H1 (cell line): ENCODE measurements at regions not wholly inside any gene's neighbourhood (a gene's known extent, or its start where the extent isn't known, plus 50 kb on each side); places are given as distances from the start of the nearest gene placed in this dataset.

Source experiments
- CTCF ChIA-PET: fragments of 300-600 bp; sonication (Branson Sonifier 250); formaldehyde crosslinking; loops from one replicate; lab custom pipeline; 2021; ENCODE audit not compliant: partially characterized antibody; lab: Charles Lee
- POLR2A ChIA-PET: fragments of 300-600 bp; sonication (Branson Sonifier 250); formaldehyde crosslinking; loops from one replicate; lab custom pipeline; 2021; ENCODE audit warnings: inconsistent platforms; ENCODE audit not compliant: partially characterized antibody; lab: Charles Lee
- DNase-seq, 2 experiments: peaks; one replicate each; pipeline versions ENCODE4 v3.0.0 to v3.0.0-alpha.2; 2010 to 2022; ENCODE audit warnings: low spot score in 2 of 2, low read depth in 1 of 2, mixed read lengths in 1 of 2
- FAIRE-seq: peaks from 2 replicates; lab custom pipeline; 2011; peaks lifted over from hg19 to GRCh38; lab: Jason Lieb, UNC
- H2AFZ ChIP-seq: 2 replicates; pipeline ENCODE4 v1.8.1; 2012; ENCODE audit warnings: low read length, inconsistent platforms
- H2AK5ac ChIP-seq: 2 replicates; pipeline ENCODE4 v1.6.1; 2013; ENCODE audit warnings: low read depth, low read length
- H2BK120ac ChIP-seq: replicated peaks from 2 replicates; pipeline ENCODE3; 2013; ENCODE audit warnings: low read depth, low read length, inconsistent platforms
- H2BK12ac ChIP-seq: 2 replicates; pipeline ENCODE4 v1.6.1; 2013; ENCODE audit warnings: low read depth, low read length
- H2BK15ac ChIP-seq: 2 replicates; pipeline ENCODE4 v1.6.1; 2013; ENCODE audit warnings: low read length
- H2BK20ac ChIP-seq: 2 replicates; pipeline ENCODE4 v1.6.1; 2013; ENCODE audit warnings: low read length
- H2BK5ac ChIP-seq: 2 replicates; pipeline ENCODE4 v1.6.1; 2013; ENCODE audit warnings: low read depth, low read length
- H3K14ac ChIP-seq: 2 replicates; pipeline ENCODE4 v1.6.1; 2013; ENCODE audit warnings: inconsistent platforms; ENCODE audit not compliant: insufficient read length
- H3K18ac ChIP-seq: 2 replicates; pipeline ENCODE4 v1.6.1; 2013; ENCODE audit warnings: low read length; ENCODE audit errors: extremely low read depth
- H3K23ac ChIP-seq: 2 replicates; pipeline ENCODE4 v1.6.1; 2013; ENCODE audit warnings: inconsistent platforms; ENCODE audit not compliant: insufficient read length
- H3K23me2 ChIP-seq: 2 replicates; pipeline ENCODE4 v1.6.1; 2013; ENCODE audit warnings: low read depth, low read length
- H3K27ac ChIP-seq: 2 replicates; pipeline ENCODE4 v1.6.1; 2011; ENCODE audit warnings: low read depth, low read length, inconsistent platforms
- H3K27me3 ChIP-seq, 4 experiments: replicated peaks in 1 of 4; 1 replicate in 1 of 4; 2 replicates in 3 of 4; pipeline versions ENCODE4 v1.6.1 to v1.8.1; 2011 to 2013; ENCODE audit warnings: low read length in 3 of 4, mild to moderate bottlenecking in 3 of 4, inconsistent platforms in 2 of 4, mixed read lengths in 2 of 4, moderate library complexity in 1 of 4; ENCODE audit not compliant: control insufficient read depth in 3 of 4, insufficient read depth in 3 of 4; ENCODE audit errors: extremely low read depth in 1 of 4
- H3K36me3 ChIP-seq, 4 experiments: 2 replicates each; pipeline versions ENCODE4 v1.6.1 to v1.8.1; 2011 to 2013; ENCODE audit warnings: mild to moderate bottlenecking in 4 of 4, low read length in 3 of 4, moderate library complexity in 2 of 4, control low read depth in 1 of 4, inconsistent platforms in 1 of 4; ENCODE audit not compliant: insufficient read depth in 4 of 4, control insufficient read depth in 2 of 4
- H3K4ac ChIP-seq: replicated peaks from 2 replicates; pipeline ENCODE3; 2013; ENCODE audit warnings: low read length, low read depth, mixed read lengths, inconsistent platforms; ENCODE audit not compliant: insufficient read length
- H3K4me1 ChIP-seq, 4 experiments: replicated peaks in 1 of 4; 1 replicate in 1 of 4; 2 replicates in 3 of 4; pipeline versions ENCODE4 v1.6.1 to v1.8.1; 2011 to 2013; ENCODE audit warnings: low read length in 3 of 4, inconsistent platforms in 2 of 4, mixed read lengths in 1 of 4; ENCODE audit not compliant: insufficient read depth in 4 of 4, control insufficient read depth in 3 of 4
- H3K4me2 ChIP-seq, 2 experiments: 2 replicates each; pipeline versions ENCODE4 v1.6.1 to v1.8.1; 2011 to 2013; ENCODE audit warnings: low read depth in 2 of 2, low read length in 2 of 2, control low read depth in 1 of 2, inconsistent platforms in 1 of 2, mild to moderate bottlenecking in 1 of 2; ENCODE audit not compliant: insufficient read depth in 1 of 2
- H3K4me3 ChIP-seq, 4 experiments: fragments of 200-600, 300-600 bp in 1 of 4; sonication (generic), shearing (Covaris generic), sonication (Bioruptor Twin) in 1 of 4; 2 replicates each; pipeline versions ENCODE4 v1.5.1 to v1.8.1; 2011 to 2016; ENCODE audit warnings: low read length in 4 of 4, low read depth in 3 of 4, control low read depth in 2 of 4, inconsistent platforms in 2 of 4, mild to moderate bottlenecking in 2 of 4, mixed read lengths in 1 of 4, moderate library complexity in 1 of 4; ENCODE audit not compliant: insufficient read depth in 2 of 4; ENCODE audit errors: extremely low read depth in 1 of 4
- H3K56ac ChIP-seq: replicated peaks from 2 replicates; pipeline ENCODE3; 2013; ENCODE audit warnings: low read depth, mild to moderate bottlenecking, mixed read lengths, low read length, inconsistent platforms; ENCODE audit not compliant: insufficient read length
- H3K79me1 ChIP-seq: 2 replicates; pipeline ENCODE4 v1.6.1; 2013; ENCODE audit warnings: low read depth, low read length, control low read depth
- H3K79me2 ChIP-seq, 2 experiments: 2 replicates each; pipeline versions ENCODE4 v1.6.1 to v1.8.1; 2012 to 2013; ENCODE audit warnings: low read length in 2 of 2, mild to moderate bottlenecking in 2 of 2, inconsistent platforms in 1 of 2; ENCODE audit not compliant: insufficient read depth in 2 of 2, control insufficient read depth in 1 of 2
- H3K9ac ChIP-seq, 4 experiments: replicated peaks in 1 of 4; 1 replicate in 1 of 4; 2 replicates in 3 of 4; pipeline versions ENCODE4 v1.6.1 to v1.8.1; 2011 to 2013; ENCODE audit warnings: low read depth in 3 of 4, low read length in 3 of 4, control low read depth in 2 of 4, mild to moderate bottlenecking in 2 of 4, moderate library complexity in 2 of 4, inconsistent platforms in 1 of 4; ENCODE audit errors: extremely low read depth in 1 of 4
- H3K9me3 ChIP-seq, 2 experiments: 2 replicates each; pipeline versions ENCODE4 v1.6.1 to v1.8.1; 2012 to 2013; ENCODE audit warnings: mild to moderate bottlenecking in 2 of 2, moderate library complexity in 2 of 2, control low read depth in 1 of 2, inconsistent platforms in 1 of 2, low read depth in 1 of 2, low read length in 1 of 2, mixed read lengths in 1 of 2; ENCODE audit not compliant: insufficient read depth in 2 of 2
- H4K20me1 ChIP-seq, 2 experiments: replicated peaks in 1 of 2; 2 replicates each; pipeline versions ENCODE3 to v1.8.1; 2011 to 2013; ENCODE audit warnings: inconsistent platforms in 2 of 2, low read length in 2 of 2, mild to moderate bottlenecking in 1 of 2; ENCODE audit not compliant: insufficient read depth in 2 of 2, control insufficient read depth in 1 of 2
- H4K5ac ChIP-seq: 2 replicates; pipeline ENCODE4 v1.6.1; 2013; ENCODE audit warnings: low read length, low read depth, mixed read lengths, inconsistent platforms; ENCODE audit not compliant: insufficient read length
- H4K8ac ChIP-seq: 2 replicates; pipeline ENCODE4 v1.8.0; 2013; ENCODE audit warnings: mild to moderate bottlenecking, moderate library complexity, low read length, inconsistent platforms; ENCODE audit not compliant: insufficient read depth; ENCODE audit errors: extremely low read depth
- H4K91ac ChIP-seq: replicated peaks from 2 replicates; pipeline ENCODE3; 2013; ENCODE audit warnings: low read length, mixed read lengths, inconsistent platforms; ENCODE audit not compliant: insufficient read length
- CBX8 ChIP-seq: fragments of 300-800, 300-1000 bp; sonication (generic); IDR thresholded peaks from 2 replicates; pipeline ENCODE4 v1.7.1; 2016; ENCODE audit warnings: low read depth, low read length, borderline replicate concordance
- EP300 ChIP-seq, 2 experiments: IDR thresholded peaks; 1 replicate in 1 of 2; 2 replicates in 1 of 2; pipeline ENCODE4 v1.6.1; 2011 to 2012; ENCODE audit warnings: low read depth in 2 of 2, low read length in 2 of 2, mild to moderate bottlenecking in 2 of 2, borderline replicate concordance in 1 of 2, inconsistent platforms in 1 of 2, moderate library complexity in 1 of 2
- RAD21 ChIP-seq, 2 experiments: IDR thresholded peaks in 1 of 2; conservative IDR thresholded peaks in 1 of 2; 2 replicates each; pipeline ENCODE4 v1.6.1; 2011; ENCODE audit warnings: low read depth in 2 of 2, low read length in 2 of 2, improper control_type of control experiment in 1 of 2, inconsistent platforms in 1 of 2, mild to moderate bottlenecking in 1 of 2, moderate library complexity in 1 of 2
- SIN3A ChIP-seq, 2 experiments: IDR thresholded peaks in 1 of 2; conservative IDR thresholded peaks in 1 of 2; 2 replicates each; pipeline ENCODE4 v1.6.1; 2011 to 2012; ENCODE audit warnings: low read length in 2 of 2, improper control_type of control experiment in 1 of 2, low read depth in 1 of 2, mild to moderate bottlenecking in 1 of 2
- WGBS, 2 experiments: shearing (Covaris generic) in 1 of 2; methylation state at CpG; one replicate each; pipeline versions ENCODE4 v1.1.6 to v1.1.7; 2013 to 2015; ENCODE audit warnings: low lambda C conversion rate in 2 of 2, mixed read lengths in 2 of 2, inconsistent platforms in 1 of 2, low coverage in 1 of 2, missing lambda C conversion rate in 1 of 2; ENCODE audit not compliant: insufficient replicate concordance in 2 of 2, insufficient coverage in 1 of 2, insufficient read length in 1 of 2; ENCODE audit errors: extremely low coverage in 1 of 2, missing lambda C conversion rate in 1 of 2; 5-methylcytosine and 5-hydroxymethylcytosine counted together

- no peak overlapping the region for H3K4me2 ChIP-seq
Measured at GRCh38 chr13:32907211-32907610, 109.0 kb upstream of the KL start.

More at GRCh38 chr13:32907211-32907610, 109.0 kb upstream of the KL start:
- Histone ChIP-seq H3K27ac (no peak overlapping the region), H3K79me2 (no peaks in the 10 kb centered on the region), H4K20me1 (no peaks in the 10 kb centered on the region), H4K8ac (no peak overlapping the region), H3K27me3 (no peaks in the 10 kb centered on the region), H3K18ac (no peak overlapping the region), H3K36me3 (no peaks in the 10 kb centered on the region), H2BK12ac (no peak overlapping the region), H3K56ac (no peak overlapping the region), H2BK15ac (no peak overlapping the region), H2BK120ac (no peak overlapping the region), H3K79me1 (no peaks in the 10 kb centered on the region), H3K23me2 (no peaks in the 10 kb centered on the region), H2BK20ac (no peak overlapping the region), H3K9ac (no peak overlapping the region), H3K23ac (no peak overlapping the region), H2AFZ (no peak overlapping the region), H2BK5ac (no peak overlapping the region), H4K5ac (no peak overlapping the region), H4K91ac (no peak overlapping the region), H3K4me3 (no peak overlapping the region), H3K4me1 (peaks cover 0 to 7% (median 4%) of the 10 kb centered on the region in 4 experiments; a peak in 4 of 7 replicates), H2AK5ac (no peak overlapping the region), H3K9me3 (no peaks in the 10 kb centered on the region), H3K4ac (no peak overlapping the region), H3K14ac (no peak overlapping the region)
- no peak for DNase-seq
- POLR2A ChIA-PET = no interaction called here
- CTCF ChIA-PET = no interaction called here
- 82% methylated on average over 1 of the region's 1 CpG; no CpG with 5 or more reads in 1 of the 2 experiments for WGBS, 2 experiments
- FAIRE-seq = no peak
- TF ChIP-seq RAD21 (IDR thresholded peaks at IDR 0.05 in 1 of 2, conservative IDR thresholded peaks at IDR 0.05 in 1 of 2; ENCODE audit: low read depth in 2 of 2, low read length in 2 of 2) (no peak), CBX8 (no peak), EP300 (IDR thresholded peaks at IDR 0.05; ENCODE audit: borderline replicate concordance in 1 of 2, low read depth in 2 of 2, low read length in 2 of 2) (no peak), SIN3A (conservative IDR thresholded peaks at IDR 0.05 in 1 of 2, IDR thresholded peaks at IDR 0.05 in 1 of 2; ENCODE audit: low read depth in 1 of 2, low read length in 2 of 2) (no peak)
